Liver (tissue), 8 donors: ENCODE measurements at regions not wholly inside any gene's neighbourhood (a gene's known extent, or its start where the extent isn't known, plus 50 kb on each side); places are given as distances from the start of the nearest gene placed in this dataset.

Experiments used
- DNase-seq: peaks from one replicate; pipeline ENCODE4 v3.0.0-alpha.2; 2017; ENCODE audit warnings: low spot score
- H3K27ac ChIP-seq, 2 donors: one replicate each; pipeline ENCODE4 v1.7.0; 2013; ENCODE audit warnings: inconsistent platforms in 2 of 2, low read length in 2 of 2, control low read depth in 1 of 2, low read depth in 1 of 2, mild to moderate bottlenecking in 1 of 2
- H3K27me3 ChIP-seq, 4 donors: one replicate each; pipeline versions ENCODE4 v1.6.1 to v1.7.0; 2013; ENCODE audit warnings: low read length in 3 of 4, inconsistent platforms in 1 of 4, mild to moderate bottlenecking in 1 of 4, moderate library complexity in 1 of 4; ENCODE audit not compliant: control insufficient read depth in 4 of 4, insufficient read depth in 4 of 4
- H3K36me3 ChIP-seq, 4 donors: one replicate each; pipeline versions ENCODE4 v1.6.1 to v1.7.0; 2013; ENCODE audit warnings: low read length in 3 of 4, mild to moderate bottlenecking in 3 of 4, low read depth in 1 of 4, moderate library complexity in 1 of 4; ENCODE audit not compliant: control insufficient read depth in 4 of 4, insufficient read depth in 3 of 4
- H3K4me1 ChIP-seq, 4 donors: one replicate each; pipeline versions ENCODE4 v1.6.1 to v1.7.0; 2013; ENCODE audit warnings: low read length in 3 of 4, mild to moderate bottlenecking in 3 of 4, moderate library complexity in 1 of 4; ENCODE audit not compliant: control insufficient read depth in 4 of 4, insufficient read depth in 4 of 4
- H3K4me3 ChIP-seq, 3 donors: one replicate each; pipeline versions ENCODE4 v1.6.1 to v1.7.0; 2013; ENCODE audit warnings: low read length in 3 of 3, control low read depth in 1 of 3, low read depth in 1 of 3, mild to moderate bottlenecking in 1 of 3
- H3K9ac ChIP-seq, 2 donors: one replicate each; pipeline ENCODE4 v1.7.0; 2013; ENCODE audit warnings: low read length in 2 of 2, mild to moderate bottlenecking in 2 of 2, moderate library complexity in 2 of 2, control low read depth in 1 of 2, low read depth in 1 of 2
- H3K9me3 ChIP-seq, 4 donors: one replicate each; pipeline versions ENCODE4 v1.6.1 to v1.7.0; 2013; ENCODE audit warnings: low read length in 3 of 4; ENCODE audit not compliant: control insufficient read depth in 4 of 4
- ATF3 ChIP-seq: IDR thresholded peaks from 2 replicates; pipeline ENCODE4 v1.6.1; 2016; ENCODE audit warnings: antibody characterized with exemption
- CTCF ChIP-seq: fragments of 150-350 bp; IDR thresholded peaks from 2 replicates; pipeline ENCODE4 v1.5.1; 2017; ENCODE audit warnings: improper control_type of control experiment, low read depth, low read length; ENCODE audit not compliant: missing input control
- EGR1 ChIP-seq, 2 donors: IDR thresholded peaks; 2 replicates each; pipeline ENCODE4 v1.6.1; 2016 to 2018; ENCODE audit warnings: antibody characterized with exemption in 2 of 2, low read depth in 2 of 2
- FOXA1 ChIP-seq: IDR thresholded peaks from 2 replicates; pipeline ENCODE4 v1.6.1; 2016; ENCODE audit warnings: antibody characterized with exemption
- FOXA2 ChIP-seq: IDR thresholded peaks from 2 replicates; pipeline ENCODE4 v1.6.1; 2016; ENCODE audit warnings: antibody characterized with exemption
- GABPA ChIP-seq, 2 donors: IDR thresholded peaks in 1 of 2; conservative IDR thresholded peaks in 1 of 2; 2 replicates each; pipeline ENCODE4 v1.6.1; 2016; ENCODE audit warnings: antibody characterized with exemption in 2 of 2, mild to moderate bottlenecking in 1 of 2, moderate library complexity in 1 of 2
- HNF4A ChIP-seq, 2 donors: conservative IDR thresholded peaks; 2 replicates each; pipeline ENCODE4 v1.6.1; 2016; ENCODE audit warnings: antibody characterized with exemption in 2 of 2, mild to moderate bottlenecking in 2 of 2
- HNF4G ChIP-seq: IDR thresholded peaks from 2 replicates; pipeline ENCODE4 v1.6.1; 2016; ENCODE audit warnings: antibody characterized with exemption
- JUND ChIP-seq, 2 donors: IDR thresholded peaks; 2 replicates each; pipeline ENCODE4 v1.6.1; 2016; ENCODE audit warnings: antibody characterized with exemption in 2 of 2
- MAX ChIP-seq: IDR thresholded peaks from 2 replicates; pipeline ENCODE4 v1.6.1; 2016; ENCODE audit warnings: antibody characterized with exemption
- NR2F2 ChIP-seq: IDR thresholded peaks from 2 replicates; pipeline ENCODE4 v1.6.1; 2016; ENCODE audit warnings: antibody characterized with exemption
- RAD21 ChIP-seq, 2 donors: IDR thresholded peaks; 2 replicates each; pipeline ENCODE4 v1.6.1; 2016; ENCODE audit warnings: antibody characterized with exemption in 2 of 2, mild to moderate bottlenecking in 2 of 2
- REST ChIP-seq: IDR thresholded peaks from 2 replicates; pipeline ENCODE4 v1.6.1; 2016; ENCODE audit warnings: antibody characterized with exemption, mild to moderate bottlenecking
- RXRA ChIP-seq, 2 donors: IDR thresholded peaks; 2 replicates each; pipeline ENCODE4 v1.6.1; 2017 to 2018; ENCODE audit warnings: antibody characterized with exemption in 2 of 2, mild to moderate bottlenecking in 1 of 2
- SP1 ChIP-seq: IDR thresholded peaks from 2 replicates; pipeline ENCODE4 v1.6.1; 2018; ENCODE audit warnings: antibody characterized with exemption, mild to moderate bottlenecking
- TAF1 ChIP-seq: conservative IDR thresholded peaks from 2 replicates; pipeline ENCODE4 v1.6.1; 2016; ENCODE audit warnings: antibody characterized with exemption, mild to moderate bottlenecking
- YY1 ChIP-seq: IDR thresholded peaks from 2 replicates; pipeline ENCODE4 v1.6.1; 2016; ENCODE audit warnings: antibody characterized with exemption, mild to moderate bottlenecking
- ZBTB33 ChIP-seq: IDR thresholded peaks from 2 replicates; pipeline ENCODE4 v1.6.1; 2016; ENCODE audit warnings: antibody characterized with exemption
- WGBS: extraction: QIAGEN DNeasy Blood & Tissue Kit; methylation state at CpG from one replicate; pipeline ENCODE4 v1.1.7; 2013; 5-methylcytosine and 5-hydroxymethylcytosine counted together
- donor health status: healthy.
- donor health status: healthy.
- donor health status: healthy.
- donor health status: healthy.
- donor health status: healthy.

GRCh38 chr4:156553659-156554058 lies 417.9 kb downstream of the PDGFC start:
- H3K4me3 ChIP-seq = no peak overlapping the region
- peaks cover 0 to 3% (median 0%) of the 10 kb centered on the region in 4 donors for H3K27me3 ChIP-seq
- TF ChIP-seq SP1 (no peak), EGR1 (IDR thresholded peaks at IDR 0.05; ENCODE audit: low read depth in 2 of 2) (no peak), ATF3 (no peak), HNF4G (no peak), GABPA (IDR thresholded peaks at IDR 0.05 in 1 of 2, conservative IDR thresholded peaks at IDR 0.05 in 1 of 2) (no peak), NR2F2 (no peak), FOXA2 (no peak), YY1 (no peak), HNF4A (conservative IDR thresholded peaks at IDR 0.05) (no peak), JUND (IDR thresholded peaks at IDR 0.05) (no peak), ZBTB33 (no peak), RAD21 (IDR thresholded peaks at IDR 0.05) (no peak), REST (no peak), MAX (no peak), FOXA1 (no peak), CTCF (no peak), TAF1 (no peak), RXRA (IDR thresholded peaks at IDR 0.05) (no peak)
- no peak overlapping the region for H3K27ac ChIP-seq
- no peak for DNase-seq
- WGBS = 58% methylated on average over 1 of the region's 1 CpG
- no peak overlapping the region for H3K9ac ChIP-seq
- no peaks in the 10 kb centered on the region for H3K4me1 ChIP-seq
- H3K36me3 ChIP-seq = no peaks in the 10 kb centered on the region
- H3K9me3 ChIP-seq = no peaks in the 10 kb centered on the region
